GM21526 (cell line): ENCODE measurements at regions not wholly inside any gene's neighbourhood (a gene's known extent, or its start where the extent isn't known, plus 50 kb on each side); places are given as distances from the start of the nearest gene placed in this dataset.
"Not testable (repeated sequence)": the region's sequence is repeated elsewhere in the genome, so short reads cannot be mapped to it uniquely, and the experiment has no call there.

Experiments
- ATAC-seq: cut with Tn5 transposase; IDR thresholded peaks from one replicate; pipeline ENCODE4 v1.9.1; 2021; ENCODE audit warnings: moderate library complexity; ENCODE audit not compliant: unreplicated experiment, low FRiP score

- ATAC-seq: not testable (repeated sequence)
Observed at GRCh38 chr15:83335542-83335941, 51.1 kb upstream of the BNC1 start.

- ATAC-seq: no peak
Observed at GRCh38 chr15:83339396-83339795, 54.9 kb upstream of the BNC1 start.

GRCh38 chr15:83340087-83340486 lies 55.6 kb upstream of the BNC1 start:
- ATAC-seq: no peak

- ATAC-seq: no peak
Observed at GRCh38 chr15:83346342-83346741, 61.9 kb upstream of the BNC1 start.

- no peak for ATAC-seq
Observed at GRCh38 chr15:83352119-83352518, 67.7 kb upstream of the BNC1 start.

GRCh38 chr15:83356501-83357399 lies 72.3 kb upstream of the BNC1 start:
- no peak for ATAC-seq

- no peak for ATAC-seq
Observed at GRCh38 chr15:83358972-83359564, 74.6 kb upstream of the BNC1 start.

GRCh38 chr15:83362706-83363105 lies 78.2 kb upstream of the BNC1 start:
- no peak for ATAC-seq

GRCh38 chr15:83364501-83364900 lies 80.0 kb upstream of the BNC1 start:
- no peak for ATAC-seq

GRCh38 chr15:83365370-83365938 lies 81.0 kb upstream of the BNC1 start:
- no peak for ATAC-seq

GRCh38 chr15:83372434-83372891 lies 74.7 kb upstream of the SH3GL3 start:
- no peak for ATAC-seq

GRCh38 chr15:83378921-83379578 lies 68.1 kb upstream of the SH3GL3 start:
- ATAC-seq: no peak

- ATAC-seq: no peak
Observed at GRCh38 chr15:83379579-83379959, 67.6 kb upstream of the SH3GL3 start.

GRCh38 chr15:83380059-83380458 lies 67.1 kb upstream of the SH3GL3 start:
- ATAC-seq: no peak

GRCh38 chr15:83380682-83381081 lies 66.5 kb upstream of the SH3GL3 start:
- ATAC-seq: peak; percentile 87

GRCh38 chr15:83383608-83384139 lies 63.5 kb upstream of the SH3GL3 start:
- not testable (repeated sequence) for ATAC-seq

- no peak for ATAC-seq
Observed at GRCh38 chr15:83396101-83396500, 51.0 kb upstream of the SH3GL3 start.
